GM12878 (cell line): ENCODE measurements at regions not wholly inside any gene's neighbourhood (a gene's known extent, or its start where the extent isn't known, plus 50 kb on each side); places are given as distances from the start of the nearest gene placed in this dataset.
"Not testable (repeated sequence)": the region's sequence is repeated elsewhere in the genome, so short reads cannot be mapped to it uniquely, and the experiment has no call there.

ENCODE experiments used
- CUX1 ChIP-seq: IDR thresholded peaks from 2 replicates; pipeline ENCODE4 v1.6.1; 2012; ENCODE audit warnings: improper control_type of control experiment, low read depth, low read length; ENCODE audit not compliant: insufficient replicate concordance
- MEF2A ChIP-seq: IDR thresholded peaks from 2 replicates; pipeline ENCODE4 v1.6.1; 2011; ENCODE audit warnings: low read depth, mild to moderate bottlenecking, low read length, moderate library complexity; ENCODE audit not compliant: insufficient read depth
- POLR2AphosphoS5 ChIP-seq: IDR thresholded peaks from 2 replicates; pipeline ENCODE4 v1.6.1; 2011; ENCODE audit warnings: mild to moderate bottlenecking, low read length, inconsistent platforms
- REST ChIP-seq: IDR thresholded peaks from 2 replicates; pipeline ENCODE4 v1.6.1; 2012; ENCODE audit warnings: mild to moderate bottlenecking, low read depth, low read length
- TAF1 ChIP-seq: IDR thresholded peaks from 2 replicates; pipeline ENCODE4 v1.6.1; 2011; ENCODE audit warnings: mild to moderate bottlenecking, low read depth, low read length, borderline replicate concordance

GRCh38 chr17:20387549-20387948 is 79.8 kb downstream of the LGALS9B start:
- not testable (repeated sequence) for TF ChIP-seq MEF2A, TAF1, POLR2AphosphoS5, REST, CUX1
